LoVo (cell line): ENCODE measurements at regions not wholly inside any gene's neighbourhood (a gene's known extent, or its start where the extent isn't known, plus 50 kb on each side); places are given as distances from the start of the nearest gene placed in this dataset.
A peak's percentile ranks its signal among the peaks of the same experiment; 100 is the strongest.
"Not testable (repeated sequence)": the region's sequence is repeated elsewhere in the genome, so short reads cannot be mapped to it uniquely, and the experiment has no call there.

Source experiments
- DNase-seq: peaks from one replicate; pipeline ENCODE4 v3.0.0-alpha.2; 2016; ENCODE audit warnings: low spot score

DNA sequence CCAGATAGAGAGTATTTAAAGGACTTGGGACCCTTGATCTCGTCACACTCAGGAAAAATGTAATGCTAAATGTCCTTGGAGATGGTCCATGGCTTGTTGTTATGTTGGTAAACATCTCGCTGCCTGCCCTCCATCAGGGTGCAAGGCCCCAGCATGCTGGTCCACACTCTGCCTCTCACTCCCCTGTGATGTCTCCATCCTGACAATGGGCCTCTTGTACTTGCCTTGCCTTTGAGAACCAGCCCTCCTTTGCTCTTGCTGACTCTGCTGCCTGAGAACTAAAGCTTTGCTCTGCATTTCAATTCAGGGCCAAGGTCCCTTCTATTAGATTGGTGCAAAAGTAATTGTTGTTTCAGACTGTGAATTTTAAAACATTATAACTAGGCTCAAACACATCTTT is 131.0 kb upstream of the LMNTD1 start:
- DNase-seq: no peak

- DNase-seq: no peak
These were observed 133.3 kb upstream of the LMNTD1 start for GRCh38 chr12:25686351-25686750.

DNA sequence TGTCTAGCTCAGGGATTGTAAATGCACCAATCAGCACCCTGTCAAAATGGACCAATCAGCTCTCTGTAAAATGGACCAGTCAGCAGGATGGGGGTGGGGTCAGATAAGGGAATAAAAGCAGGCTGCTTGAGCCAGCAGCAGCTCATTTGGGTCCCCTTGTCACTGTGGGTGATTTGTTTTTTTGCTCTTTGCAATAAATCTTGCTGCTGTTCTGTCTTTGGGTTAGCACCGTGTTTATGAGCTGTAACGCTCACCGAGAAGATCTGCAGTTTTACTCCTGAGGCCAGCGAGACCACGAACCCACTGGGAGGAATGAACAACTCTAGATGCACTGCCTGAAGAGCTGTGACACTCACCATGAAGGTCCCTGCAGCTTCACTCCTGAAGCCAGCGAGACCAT is 134.1 kb upstream of the LMNTD1 start:
- DNase-seq: no peak

- not testable (repeated sequence) for DNase-seq
These were observed 135.8 kb upstream of the LMNTD1 start for GRCh38 chr12:25688851-25689250.

DNA sequence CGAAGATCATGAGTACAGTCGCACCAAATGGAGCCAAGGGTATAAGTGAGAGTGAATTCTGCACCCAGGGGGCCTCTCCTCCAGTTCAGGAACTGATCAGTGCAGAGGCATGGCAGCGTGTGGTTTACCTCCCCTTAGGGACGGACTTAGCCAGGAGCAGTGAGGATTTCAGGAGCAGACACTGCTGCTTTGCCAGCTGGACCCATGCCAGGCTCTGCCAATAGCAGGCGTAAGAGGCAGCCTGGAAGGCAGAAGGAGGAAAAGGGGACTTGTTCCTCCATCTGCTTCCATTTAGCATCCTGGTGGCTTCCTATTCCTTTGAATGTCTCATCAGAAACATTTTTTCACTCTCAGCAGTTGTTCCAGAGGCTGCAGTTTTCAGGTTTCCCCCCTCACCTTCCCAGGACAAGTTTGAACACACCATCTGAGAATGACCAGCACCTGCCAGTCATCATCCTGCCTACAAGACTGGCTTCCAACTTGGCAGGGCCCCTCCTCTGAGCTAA is 137.0 kb upstream of the LMNTD1 start:
- peak; percentile 46 for DNase-seq

DNA sequence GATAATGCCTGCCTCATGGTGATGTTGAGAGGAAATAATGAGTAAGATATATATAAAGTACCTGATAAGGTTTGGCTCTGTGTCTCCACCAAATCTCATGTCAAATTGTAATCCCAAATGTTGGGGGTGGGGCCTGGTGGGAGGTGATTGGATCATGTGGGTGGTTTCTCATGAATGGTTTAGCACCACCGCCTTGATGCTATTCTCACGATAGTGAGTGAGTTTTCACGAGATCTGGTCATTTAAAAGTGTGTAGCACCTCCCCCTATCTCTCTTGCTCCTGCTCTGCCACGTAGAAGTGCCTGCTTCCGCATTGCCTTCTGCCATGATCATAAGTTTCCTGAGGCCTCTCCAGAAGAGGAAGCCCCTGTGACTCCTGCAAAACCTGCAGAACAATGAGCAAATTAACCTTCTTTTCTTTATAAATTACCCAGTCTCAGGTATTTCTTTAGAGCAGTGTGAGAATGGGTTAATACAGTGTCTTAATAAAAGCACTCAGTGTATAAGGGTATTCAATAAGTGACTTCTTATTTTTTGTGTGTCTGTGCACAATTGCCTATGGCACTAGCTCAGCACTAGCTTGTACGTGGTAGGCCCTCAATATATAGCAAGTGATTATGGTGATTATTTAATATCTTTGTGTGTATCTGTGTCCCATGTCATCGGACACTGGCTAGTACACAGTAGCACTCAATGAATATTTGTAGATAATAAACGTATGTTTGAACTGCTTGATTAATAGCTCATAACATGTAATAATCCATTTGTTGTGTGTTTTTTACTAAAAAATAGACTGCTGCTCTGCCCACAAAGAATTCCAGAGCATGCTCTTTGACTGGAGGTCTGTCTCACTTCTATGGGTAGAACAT is 138.1 kb upstream of the LMNTD1 start:
- no peak for DNase-seq

DNA sequence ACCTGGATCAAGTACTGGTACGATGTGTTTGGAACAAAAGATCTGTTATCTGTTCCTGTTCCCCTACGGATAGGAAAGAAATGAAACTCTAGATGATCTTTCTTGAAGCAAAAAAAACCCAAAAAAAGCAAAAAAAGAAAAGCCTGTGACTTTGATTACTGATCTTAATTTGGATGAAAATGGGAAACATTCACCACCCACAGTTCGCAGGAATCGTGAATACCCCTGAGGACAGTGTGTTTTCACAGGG is 138.7 kb upstream of the LMNTD1 start:
- no peak for DNase-seq

- DNase-seq: peak; percentile 64
These were observed 139.3 kb upstream of the LMNTD1 start for GRCh38 chr12:25692115-25693035.

DNA sequence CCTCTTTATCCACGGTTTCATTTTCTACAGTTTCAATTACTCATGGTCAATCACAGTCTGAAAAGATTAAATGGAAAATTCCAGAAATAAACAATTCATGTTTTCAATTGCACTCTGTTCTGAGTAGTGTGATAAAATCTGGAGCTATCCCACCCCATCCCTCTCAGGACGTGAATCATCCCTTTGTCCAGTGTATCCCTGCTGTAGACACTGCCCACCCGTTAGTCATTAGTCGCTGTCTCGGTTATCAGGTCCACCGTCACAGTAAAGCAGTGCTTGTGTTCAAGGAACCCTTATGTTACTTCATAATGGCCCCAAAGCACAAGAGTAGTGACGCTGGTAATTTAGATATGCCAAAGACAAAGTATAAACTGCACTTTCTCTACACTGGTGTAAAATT is 141.0 kb upstream of the LMNTD1 start:
- DNase-seq: peak; percentile 18

DNA sequence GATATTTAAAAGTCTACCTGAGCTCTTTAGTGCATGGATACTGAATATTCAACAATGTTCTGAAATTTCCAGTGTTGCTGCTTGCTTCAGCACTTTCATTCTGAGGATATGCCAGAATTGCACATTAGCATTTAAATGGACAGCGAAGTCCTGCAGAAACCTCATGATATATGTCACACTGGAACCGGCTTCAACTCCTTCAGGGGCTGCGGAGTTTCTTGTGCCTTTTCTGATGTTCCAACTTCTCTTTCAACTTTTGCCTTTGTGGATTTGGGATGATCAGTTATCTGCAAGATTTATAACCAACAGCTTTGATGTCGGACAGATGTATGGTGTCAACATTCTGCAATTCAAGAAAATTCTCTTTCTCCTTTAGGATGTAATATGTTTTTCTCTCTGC is 142.5 kb upstream of the LMNTD1 start:
- DNase-seq: no peak

DNA sequence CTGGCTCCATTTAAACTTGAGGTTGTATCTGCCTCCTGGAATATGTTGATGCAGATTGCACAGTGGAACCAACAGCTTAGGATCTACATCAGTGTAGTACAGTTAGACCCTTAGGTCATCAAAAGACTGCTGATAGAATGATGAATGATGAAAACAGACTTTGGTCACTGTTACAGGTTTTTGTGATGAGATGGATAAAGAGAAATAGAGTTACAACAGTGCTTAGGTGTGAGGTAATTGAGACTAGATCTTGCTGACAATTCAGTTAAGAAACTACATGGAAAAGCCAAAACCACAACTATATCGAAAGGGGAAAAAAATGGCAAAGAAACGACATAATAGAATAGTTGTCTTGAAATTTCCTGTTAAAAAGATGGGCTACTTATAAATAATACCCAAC is 145.7 kb upstream of the LMNTD1 start:
- DNase-seq: no peak

GRCh38 chr12:25699454-25699853 is 146.4 kb upstream of the LMNTD1 start:
- no peak for DNase-seq

DNA sequence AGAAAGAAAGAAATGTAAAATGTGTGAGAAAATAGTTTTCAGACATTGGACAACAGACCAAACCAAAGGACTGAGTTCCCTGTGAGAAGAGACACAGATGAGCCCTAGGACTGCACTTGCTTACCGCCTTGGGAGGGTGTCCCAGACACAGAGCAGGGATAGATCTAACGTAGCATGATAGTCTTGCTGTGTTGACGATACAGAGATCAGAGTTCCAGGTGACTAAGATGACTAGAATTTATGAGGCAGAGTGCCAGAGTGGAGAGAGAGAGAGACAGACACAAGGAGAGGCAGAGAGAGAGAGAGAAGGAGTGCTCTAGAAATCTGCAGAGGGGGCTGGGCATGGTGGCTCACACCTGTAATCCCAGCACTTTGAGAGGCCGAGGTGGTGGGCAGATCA is 148.2 kb upstream of the LMNTD1 start:
- DNase-seq: peak; percentile 69

DNA sequence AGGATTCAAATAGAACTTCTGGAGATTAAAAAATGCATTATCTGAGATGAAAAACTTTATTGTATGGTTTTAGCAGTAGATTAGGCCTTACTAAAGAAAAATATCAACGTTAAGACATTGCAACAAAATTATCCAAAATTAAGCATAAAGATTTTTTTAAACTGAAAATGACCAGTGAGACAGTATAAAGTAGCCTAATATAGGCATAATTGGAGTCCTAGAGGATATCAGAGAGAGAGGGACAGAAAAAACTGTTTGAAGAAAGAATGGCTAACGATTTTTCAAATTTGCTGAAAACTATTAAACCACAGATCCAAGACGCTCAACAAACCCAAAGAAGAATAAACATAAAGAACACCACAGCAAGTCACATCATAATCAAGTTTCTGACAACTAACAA is 149.5 kb upstream of the LMNTD1 start:
- no peak for DNase-seq

GRCh38 chr12:25705261-25705660 is 152.2 kb upstream of the LMNTD1 start:
- DNase-seq: no peak

GRCh38 chr12:25706646-25707045 is 153.6 kb upstream of the LMNTD1 start:
- DNase-seq: not testable (repeated sequence)

GRCh38 chr12:25707056-25707455 is 154.0 kb upstream of the LMNTD1 start:
- DNase-seq: no peak

- no peak for DNase-seq
These were observed 155.6 kb upstream of the LMNTD1 start for GRCh38 chr12:25708661-25709060.

DNA sequence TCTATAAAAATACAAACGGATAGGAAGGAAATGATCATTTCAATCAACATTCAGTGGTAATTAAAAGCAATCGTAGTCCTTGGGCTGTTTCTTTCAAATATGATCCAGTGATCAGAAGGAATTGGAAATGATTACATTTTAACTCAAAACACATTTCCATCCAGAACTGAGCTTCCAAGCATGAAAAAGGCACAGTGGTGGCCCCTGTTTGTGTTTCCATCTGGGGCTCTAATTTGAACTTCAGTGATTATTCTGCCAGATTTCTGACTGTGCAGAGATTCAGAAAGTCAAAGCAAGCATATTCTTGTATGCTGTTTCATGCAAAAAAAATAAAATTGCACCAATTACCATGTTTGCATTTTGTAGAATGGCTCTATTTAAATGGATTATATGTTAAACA is 157.0 kb upstream of the LMNTD1 start:
- DNase-seq: no peak

DNA sequence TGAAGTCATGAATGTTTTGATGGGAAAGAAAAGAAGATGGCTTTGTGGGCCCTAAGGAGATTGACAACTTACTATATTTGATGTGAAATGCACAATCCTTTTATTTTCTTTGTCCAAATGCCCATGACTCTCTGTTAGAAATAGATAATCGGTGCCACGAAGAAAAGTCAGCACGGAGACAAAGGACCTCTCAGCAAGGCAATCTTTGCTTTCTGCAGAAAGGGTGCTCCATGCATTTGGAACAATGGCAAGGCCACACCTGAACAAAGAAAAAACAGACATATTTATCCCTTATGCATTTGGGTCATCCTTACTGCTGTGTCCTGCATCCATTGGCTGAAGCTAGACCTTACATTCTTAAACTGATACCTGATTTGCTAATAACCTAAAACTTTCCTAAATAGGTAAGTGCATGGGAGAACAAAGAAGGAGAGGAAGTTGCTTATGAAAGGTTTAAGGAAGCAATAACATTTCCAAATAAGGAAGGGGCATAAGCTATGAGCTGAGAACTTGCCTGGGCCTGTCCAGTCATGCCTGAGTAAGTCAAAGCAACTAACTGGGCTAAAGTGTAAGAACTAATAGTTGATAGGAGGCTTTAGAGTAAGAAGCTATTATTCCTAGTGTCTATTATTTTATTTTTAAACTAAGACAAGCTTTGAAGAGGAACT is 158.0 kb upstream of the LMNTD1 start:
- DNase-seq: peak; percentile 70

DNA sequence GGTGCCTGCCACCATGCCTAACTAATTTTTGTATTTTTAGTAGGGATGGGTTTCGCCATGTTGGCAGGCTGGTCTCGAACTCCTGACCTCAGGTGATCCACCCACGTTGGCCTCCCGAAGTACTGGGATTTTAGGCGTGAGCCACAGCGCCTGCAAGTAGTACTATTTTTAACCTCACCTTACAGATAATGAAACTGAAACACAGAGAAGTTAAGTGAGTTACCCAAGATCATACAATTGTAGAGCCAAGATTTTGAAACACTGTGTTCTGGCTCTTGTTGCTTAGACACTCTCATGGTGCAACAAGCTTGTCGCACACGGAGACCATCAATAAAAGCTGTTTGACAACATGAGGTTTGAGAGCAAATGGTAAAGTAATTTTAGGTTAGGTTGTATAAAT is 159.1 kb upstream of the LMNTD1 start:
- no peak for DNase-seq

- no peak for DNase-seq
These were observed 160.2 kb upstream of the LMNTD1 start for GRCh38 chr12:25713264-25713663.
